ENCODE measurements at regions not wholly inside any gene's neighbourhood (a gene's known extent, or its start where the extent isn't known, plus 50 kb on each side); places are given as distances from the start of the nearest gene placed in this dataset.
"Not testable (repeated sequence)": the region's sequence is repeated elsewhere in the genome, so short reads cannot be mapped to it uniquely, and the experiment has no call there.

GRCh38 chr2:224217233-224217961 lies 178.3 kb upstream of the SERPINE2 start:
- Mint-ChIP-seq H3K36me3 (ENCODE audit: low read depth) (peaks cover 3% of the 10 kb centered on the region), H3K4me3 (ENCODE audit: unreplicated experiment) (no peak overlapping the region), H3K27me3 (ENCODE audit: low read depth) (no peaks in the 10 kb centered on the region), H3K27ac (ENCODE audit: unreplicated experiment) (no peak overlapping the region), H3K4me1 (ENCODE audit: low read depth) (peaks cover 39% of the 10 kb centered on the region), H3K9me3 (ENCODE audit: low read depth) (peaks cover 13% of the 10 kb centered on the region)
- no peak for TF ChIP-seq CTCF (IDR thresholded peaks at IDR 0.05)
- no peak for DNase-seq (ENCODE audit: low spot score)

GRCh38 chr2:224215611-224216010 lies 176.5 kb upstream of the SERPINE2 start:
- H3K4me3 Mint-ChIP-seq (ENCODE audit: unreplicated experiment); H3K36me3 Mint-ChIP-seq (ENCODE audit: low read depth); H3K27ac Mint-ChIP-seq (ENCODE audit: unreplicated experiment); H3K27me3 Mint-ChIP-seq (ENCODE audit: low read depth); DNase-seq (ENCODE audit: low spot score): not testable (repeated sequence)
- Mint-ChIP-seq H3K4me1 (ENCODE audit: low read depth) (peaks cover 21% of the 10 kb centered on the region), H3K9me3 (ENCODE audit: low read depth) (peaks cover 13% of the 10 kb centered on the region)

DNA sequence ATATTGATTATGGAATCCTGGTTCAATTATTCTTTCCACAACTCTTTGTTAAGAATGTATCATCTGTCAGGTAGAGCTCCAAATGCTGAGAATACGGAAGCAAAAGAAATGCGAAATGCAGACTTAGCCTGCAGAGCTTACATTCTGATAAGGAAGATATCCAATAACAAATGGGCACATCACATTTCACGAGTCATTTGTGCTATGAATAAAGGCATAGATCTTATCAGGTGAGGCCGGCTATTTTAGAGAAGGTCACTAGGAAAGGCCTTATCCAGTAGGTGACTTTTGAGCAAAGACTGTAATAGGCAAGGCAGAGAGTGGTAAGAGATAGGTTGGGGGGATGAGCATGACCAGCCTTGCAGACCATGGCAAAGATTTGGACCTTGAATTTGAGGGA lies 174.3 kb upstream of the SERPINE2 start:
- Mint-ChIP-seq H3K27ac (ENCODE audit: unreplicated experiment) (no peak overlapping the region), H3K36me3 (ENCODE audit: low read depth) (peaks cover 3% of the 10 kb centered on the region), H3K4me3 (ENCODE audit: unreplicated experiment) (no peak overlapping the region), H3K9me3 (ENCODE audit: low read depth) (peaks cover 7% of the 10 kb centered on the region), H3K4me1 (ENCODE audit: low read depth) (peaks cover 11% of the 10 kb centered on the region), H3K27me3 (ENCODE audit: low read depth) (no peaks in the 10 kb centered on the region)
- no peak for DNase-seq (ENCODE audit: low spot score)
- no peak for TF ChIP-seq CTCF (IDR thresholded peaks at IDR 0.05)

GRCh38 chr2:224211791-224212190 lies 172.7 kb upstream of the SERPINE2 start:
- Mint-ChIP-seq H3K4me1 (ENCODE audit: low read depth) (peaks cover 7% of the 10 kb centered on the region), H3K9me3 (ENCODE audit: low read depth) (no peaks in the 10 kb centered on the region), H3K27me3 (ENCODE audit: low read depth) (no peaks in the 10 kb centered on the region), H3K36me3 (ENCODE audit: low read depth) (no peaks in the 10 kb centered on the region), H3K4me3 (ENCODE audit: unreplicated experiment) (no peak overlapping the region), H3K27ac (ENCODE audit: unreplicated experiment) (no peak overlapping the region)
- no peak for TF ChIP-seq CTCF (IDR thresholded peaks at IDR 0.05)
- DNase-seq (ENCODE audit: low spot score), result no peak

GRCh38 chr2:224211181-224211480 lies 172.0 kb upstream of the SERPINE2 start:
- H3K27ac Mint-ChIP-seq (ENCODE audit: unreplicated experiment), result no peak overlapping the region
- H3K9me3 Mint-ChIP-seq (ENCODE audit: low read depth), result no peaks in the 10 kb centered on the region
- no peaks in the 10 kb centered on the region for H3K36me3 Mint-ChIP-seq (ENCODE audit: low read depth)
- no peak for TF ChIP-seq CTCF (IDR thresholded peaks at IDR 0.05)
- H3K4me1 Mint-ChIP-seq (ENCODE audit: low read depth), result peaks cover 7% of the 10 kb centered on the region
- no peak overlapping the region for H3K4me3 Mint-ChIP-seq (ENCODE audit: unreplicated experiment)
- DNase-seq (ENCODE audit: low spot score), result no peak
- H3K27me3 Mint-ChIP-seq (ENCODE audit: low read depth), result no peaks in the 10 kb centered on the region
